Naive thymus-derived CD4-positive, alpha-beta T cell (primary cell): ENCODE measurements at regions not wholly inside any gene's neighbourhood (a gene's known extent, or its start where the extent isn't known, plus 50 kb on each side); places are given as distances from the start of the nearest gene placed in this dataset.

Source experiments
- ATAC-seq: fragments of 150-1000 bp; cut with Tn5 transposase; 2 replicates; pipeline ENCODE4 v1.10.0; 2021; ENCODE audit warnings: mild to moderate bottlenecking, moderate library complexity
- CTCF ChIA-PET: fragments of 350-600 bp; sonication (Branson Sonifier 250); formaldehyde crosslinking; loops from one replicate; lab custom pipeline; 2021; ENCODE audit warnings: antibody characterized with exemption; lab: Charles Lee
- POLR2A ChIA-PET: fragments of 350-600 bp; sonication (Branson Sonifier 250); formaldehyde crosslinking; loops from one replicate; lab custom pipeline; 2021; ENCODE audit warnings: antibody characterized with exemption, inconsistent platforms; lab: Charles Lee
- DNase-seq, 9 donors: peaks; one replicate each; pipeline versions ENCODE4 v3.0.0 to v3.0.0-alpha.2; 2020 to 2022; ENCODE audit warnings: mixed read lengths in 1 of 9
- H3K27ac ChIP-seq: one replicate; pipeline ENCODE4 v1.7.0; 2013; ENCODE audit warnings: mild to moderate bottlenecking, low read depth, low read length, moderate library complexity
- H3K27me3 ChIP-seq, 2 donors: one replicate each; pipeline ENCODE4 v1.7.0; 2013; ENCODE audit warnings: low read length in 2 of 2, mild to moderate bottlenecking in 2 of 2, moderate library complexity in 2 of 2; ENCODE audit not compliant: control insufficient read depth in 2 of 2, insufficient read depth in 2 of 2
- H3K36me3 ChIP-seq, 3 experiments: 1 replicate in 2 of 3; 2 replicates in 1 of 3; pipeline ENCODE4 v1.7.0; 2013; ENCODE audit warnings: low read length in 3 of 3, mild to moderate bottlenecking in 3 of 3, moderate library complexity in 1 of 3; ENCODE audit not compliant: insufficient read depth in 3 of 3, control insufficient read depth in 2 of 3
- H3K4me1 ChIP-seq, 2 donors: one replicate each; pipeline ENCODE4 v1.7.0; 2013; ENCODE audit warnings: low read length in 2 of 2, mild to moderate bottlenecking in 2 of 2, moderate library complexity in 1 of 2; ENCODE audit not compliant: control insufficient read depth in 2 of 2, insufficient read depth in 2 of 2
- H3K4me3 ChIP-seq: 2 replicates; pipeline ENCODE4 v1.7.0; 2013; ENCODE audit warnings: mild to moderate bottlenecking, low read length
- H3K9me3 ChIP-seq, 3 experiments: 1 replicate in 2 of 3; 2 replicates in 1 of 3; pipeline ENCODE4 v1.7.0; 2013; ENCODE audit warnings: low read length in 3 of 3; ENCODE audit not compliant: control insufficient read depth in 2 of 3
- H3K27ac Mint-ChIP-seq, 9 donors: one replicate each; pipeline ENCODE4 v1.8.0; 2020 to 2022; ENCODE audit warnings: mixed read lengths in 9 of 9, mild to moderate bottlenecking in 8 of 9, moderate library complexity in 5 of 9, inconsistent platforms in 2 of 9
- H3K27me3 Mint-ChIP-seq, 5 donors: one replicate each; pipeline ENCODE4 v1.8.0; 2021 to 2022; ENCODE audit warnings: mixed read lengths in 5 of 5, mild to moderate bottlenecking in 1 of 5
- H3K36me3 Mint-ChIP-seq, 5 donors: one replicate each; pipeline ENCODE4 v1.8.0; 2020 to 2022; ENCODE audit warnings: mixed read lengths in 5 of 5, mild to moderate bottlenecking in 3 of 5, inconsistent platforms in 1 of 5
- H3K4me1 Mint-ChIP-seq, 7 donors: one replicate each; pipeline ENCODE4 v1.8.0; 2020 to 2022; ENCODE audit warnings: mixed read lengths in 7 of 7, mild to moderate bottlenecking in 3 of 7, inconsistent platforms in 1 of 7
- H3K4me3 Mint-ChIP-seq, 10 donors: one replicate each; pipeline ENCODE4 v1.8.0; 2020 to 2022; ENCODE audit warnings: mild to moderate bottlenecking in 10 of 10, mixed read lengths in 10 of 10, moderate library complexity in 6 of 10, inconsistent platforms in 2 of 10
- H3K9me3 Mint-ChIP-seq, 11 donors: one replicate each; pipeline ENCODE4 v1.8.0; 2020 to 2022; ENCODE audit warnings: mixed read lengths in 11 of 11, mild to moderate bottlenecking in 4 of 11, inconsistent platforms in 1 of 11, moderate library complexity in 1 of 11
- intact Hi-C, 2 donors: fragments of 100-400 bp; cut with micrococcal nuclease; formaldehyde crosslinking; loops; one replicate each; pipeline ENCODE4 v1.15.1; 2023

GRCh38 chr4:43550981-43551627, 658.6 kb downstream of the GRXCR1 start:
- CTCF ChIA-PET = no interaction called here
- H3K4me3 Mint-ChIP-seq = no peak overlapping the region
- H3K4me3 ChIP-seq = no peak overlapping the region
- intact Hi-C loops = no loop called here
- peaks cover 4 to 45% (median 15%) of the 10 kb centered on the region in 11 donors for H3K9me3 Mint-ChIP-seq
- H3K27me3 ChIP-seq = no peaks in the 10 kb centered on the region
- POLR2A ChIA-PET = no interaction called here
- H3K27me3 Mint-ChIP-seq = no peaks in the 10 kb centered on the region
- no peaks in the 10 kb centered on the region for H3K4me1 Mint-ChIP-seq
- H3K36me3 ChIP-seq = no peaks in the 10 kb centered on the region
- H3K9me3 ChIP-seq = no peaks in the 10 kb centered on the region
- H3K27ac ChIP-seq = no peak overlapping the region
- ATAC-seq (no peak), DNase-seq (no peak)
- no peaks in the 10 kb centered on the region for H3K36me3 Mint-ChIP-seq
- no peak overlapping the region for H3K27ac Mint-ChIP-seq
- no peaks in the 10 kb centered on the region for H3K4me1 ChIP-seq

GRCh38 chr4:43556262-43556661, 663.7 kb downstream of the GRXCR1 start:
- Mint-ChIP-seq H3K27me3 (no peaks in the 10 kb centered on the region), H3K4me1 (no peaks in the 10 kb centered on the region), H3K36me3 (no peaks in the 10 kb centered on the region), H3K4me3 (no peak overlapping the region), H3K27ac (no peak overlapping the region), H3K9me3 (peaks cover 1 to 46% (median 14%) of the 10 kb centered on the region in 11 donors)
- Histone ChIP-seq H3K27ac (no peak overlapping the region), H3K4me1 (no peaks in the 10 kb centered on the region), H3K36me3 (no peaks in the 10 kb centered on the region), H3K4me3 (no peak overlapping the region), H3K9me3 (no peaks in the 10 kb centered on the region), H3K27me3 (no peaks in the 10 kb centered on the region)
- intact Hi-C loops = no loop called here
- ATAC-seq = no peak
- no peak for DNase-seq
- ChIA-PET CTCF (no interaction called here), POLR2A (no interaction called here)

- H3K9me3 Mint-ChIP-seq = peaks cover 0 to 18% (median 5%) of the 10 kb centered on the region in 11 donors
- Histone ChIP-seq H3K4me1 (no peaks in the 10 kb centered on the region), H3K4me3 (no peak overlapping the region), H3K9me3 (no peaks in the 10 kb centered on the region), H3K36me3 (no peaks in the 10 kb centered on the region), H3K27ac (no peak overlapping the region), H3K27me3 (no peaks in the 10 kb centered on the region)
- ChIA-PET CTCF (no interaction called here), POLR2A (no interaction called here)
- no peaks in the 10 kb centered on the region for H3K27me3 Mint-ChIP-seq
- H3K27ac Mint-ChIP-seq = no peak overlapping the region
- intact Hi-C loops = no loop called here
- no peaks in the 10 kb centered on the region for H3K4me1 Mint-ChIP-seq
- H3K4me3 Mint-ChIP-seq = no peak overlapping the region
- DNase-seq = no peak
- no peak for ATAC-seq
- no peaks in the 10 kb centered on the region for H3K36me3 Mint-ChIP-seq
These were observed 667.5 kb downstream of the GRXCR1 start for GRCh38 chr4:43560047-43560446.

GRCh38 chr4:43564107-43564506, 671.6 kb downstream of the GRXCR1 start:
- intact Hi-C loops = no loop called here
- no peaks in the 10 kb centered on the region for H3K36me3 Mint-ChIP-seq
- POLR2A ChIA-PET = interaction anchor here (0.6 kb wide), 1 partner anchor 34 kb away, joined by 3 read pairs; no protein-coding TSS in a partner anchor

GRCh38 chr4:43564591-43564990, 672.1 kb downstream of the GRXCR1 start:
- ChIA-PET POLR2A (no interaction called here), CTCF (no interaction called here)
- H3K4me1 Mint-ChIP-seq = no peaks in the 10 kb centered on the region

More at GRCh38 chr4:43564107-43564506, 671.6 kb downstream of the GRXCR1 start:
- Histone ChIP-seq H3K27ac (no peak overlapping the region), H3K9me3 (no peaks in the 10 kb centered on the region), H3K36me3 (no peaks in the 10 kb centered on the region), H3K4me1 (no peaks in the 10 kb centered on the region), H3K27me3 (no peaks in the 10 kb centered on the region), H3K4me3 (no peak overlapping the region)
- Mint-ChIP-seq H3K4me1 (no peaks in the 10 kb centered on the region), H3K27ac (no peak overlapping the region), H3K9me3 (peaks cover 0 to 16% (median 0%) of the 10 kb centered on the region in 11 donors), H3K27me3 (no peaks in the 10 kb centered on the region), H3K4me3 (no peak overlapping the region)
- DNase-seq = no peak
- no peak for ATAC-seq
- CTCF ChIA-PET = no interaction called here

GRCh38 chr4:43567644-43568043, 675.1 kb downstream of the GRXCR1 start:
- no peaks in the 10 kb centered on the region for H3K27me3 ChIP-seq
- no peak overlapping the region for H3K27ac ChIP-seq
- ChIA-PET POLR2A (no interaction called here), CTCF (no interaction called here)
- ATAC-seq = no peak
- H3K4me3 ChIP-seq = no peak overlapping the region
- Mint-ChIP-seq H3K4me1 (no peaks in the 10 kb centered on the region), H3K9me3 (peaks cover 0 to 16% (median 0%) of the 10 kb centered on the region in 11 donors), H3K36me3 (no peaks in the 10 kb centered on the region), H3K27ac (no peak overlapping the region), H3K27me3 (no peaks in the 10 kb centered on the region), H3K4me3 (no peak overlapping the region)
- DNase-seq = no peak
- H3K36me3 ChIP-seq = no peaks in the 10 kb centered on the region
- intact Hi-C loops = no loop called here
- H3K4me1 ChIP-seq = no peaks in the 10 kb centered on the region
- H3K9me3 ChIP-seq = no peaks in the 10 kb centered on the region

More at GRCh38 chr4:43564591-43564990, 672.1 kb downstream of the GRXCR1 start:
- Histone ChIP-seq H3K27me3 (no peaks in the 10 kb centered on the region), H3K4me3 (no peak overlapping the region), H3K36me3 (no peaks in the 10 kb centered on the region), H3K27ac (no peak overlapping the region), H3K4me1 (no peaks in the 10 kb centered on the region), H3K9me3 (no peaks in the 10 kb centered on the region)
- Mint-ChIP-seq H3K4me3 (no peak overlapping the region), H3K27ac (no peak overlapping the region), H3K9me3 (peaks cover 0 to 16% (median 0%) of the 10 kb centered on the region in 11 donors), H3K27me3 (no peaks in the 10 kb centered on the region), H3K36me3 (no peaks in the 10 kb centered on the region)
- ATAC-seq (no peak), DNase-seq (no peak)
- intact Hi-C loops = no loop called here

- Mint-ChIP-seq H3K27ac (no peak overlapping the region), H3K9me3 (peaks cover 0 to 18% (median 5%) of the 10 kb centered on the region in 11 donors), H3K4me3 (no peak overlapping the region), H3K27me3 (no peaks in the 10 kb centered on the region), H3K36me3 (no peaks in the 10 kb centered on the region), H3K4me1 (no peaks in the 10 kb centered on the region)
- Histone ChIP-seq H3K36me3 (no peaks in the 10 kb centered on the region), H3K27ac (no peak overlapping the region), H3K9me3 (no peaks in the 10 kb centered on the region), H3K4me1 (no peaks in the 10 kb centered on the region), H3K4me3 (no peak overlapping the region), H3K27me3 (no peaks in the 10 kb centered on the region)
- ATAC-seq (no peak), DNase-seq (no peak)
- ChIA-PET POLR2A (no interaction called here), CTCF (no interaction called here)
- intact Hi-C loops = no loop called here
These were observed 694.3 kb downstream of the GRXCR1 start for GRCh38 chr4:43586813-43587212.
